H1 (cell line): ENCODE measurements at regions not wholly inside any gene's neighbourhood (a gene's known extent, or its start where the extent isn't known, plus 50 kb on each side); places are given as distances from the start of the nearest gene placed in this dataset.

ENCODE experiments used
- CTCF ChIA-PET: fragments of 300-600 bp; sonication (Branson Sonifier 250); formaldehyde crosslinking; loops from one replicate; lab custom pipeline; 2021; ENCODE audit not compliant: partially characterized antibody; lab: Charles Lee
- POLR2A ChIA-PET: fragments of 300-600 bp; sonication (Branson Sonifier 250); formaldehyde crosslinking; loops from one replicate; lab custom pipeline; 2021; ENCODE audit warnings: inconsistent platforms; ENCODE audit not compliant: partially characterized antibody; lab: Charles Lee
- DNase-seq, 2 experiments: peaks; one replicate each; pipeline versions ENCODE4 v3.0.0 to v3.0.0-alpha.2; 2010 to 2022; ENCODE audit warnings: low spot score in 2 of 2, low read depth in 1 of 2, mixed read lengths in 1 of 2
- FAIRE-seq: peaks from 2 replicates; lab custom pipeline; 2011; peaks lifted over from hg19 to GRCh38; lab: Jason Lieb, UNC
- H2AFZ ChIP-seq: 2 replicates; pipeline ENCODE4 v1.8.1; 2012; ENCODE audit warnings: low read length, inconsistent platforms
- H2AK5ac ChIP-seq: 2 replicates; pipeline ENCODE4 v1.6.1; 2013; ENCODE audit warnings: low read depth, low read length
- H2BK120ac ChIP-seq: replicated peaks from 2 replicates; pipeline ENCODE3; 2013; ENCODE audit warnings: low read depth, low read length, inconsistent platforms
- H2BK12ac ChIP-seq: 2 replicates; pipeline ENCODE4 v1.6.1; 2013; ENCODE audit warnings: low read depth, low read length
- H2BK15ac ChIP-seq: 2 replicates; pipeline ENCODE4 v1.6.1; 2013; ENCODE audit warnings: low read length
- H2BK20ac ChIP-seq: 2 replicates; pipeline ENCODE4 v1.6.1; 2013; ENCODE audit warnings: low read length
- H2BK5ac ChIP-seq: 2 replicates; pipeline ENCODE4 v1.6.1; 2013; ENCODE audit warnings: low read depth, low read length
- H3K14ac ChIP-seq: 2 replicates; pipeline ENCODE4 v1.6.1; 2013; ENCODE audit warnings: inconsistent platforms; ENCODE audit not compliant: insufficient read length
- H3K18ac ChIP-seq: 2 replicates; pipeline ENCODE4 v1.6.1; 2013; ENCODE audit warnings: low read length; ENCODE audit errors: extremely low read depth
- H3K23ac ChIP-seq: 2 replicates; pipeline ENCODE4 v1.6.1; 2013; ENCODE audit warnings: inconsistent platforms; ENCODE audit not compliant: insufficient read length
- H3K23me2 ChIP-seq: 2 replicates; pipeline ENCODE4 v1.6.1; 2013; ENCODE audit warnings: low read depth, low read length
- H3K27ac ChIP-seq: 2 replicates; pipeline ENCODE4 v1.6.1; 2011; ENCODE audit warnings: low read depth, low read length, inconsistent platforms
- H3K27me3 ChIP-seq, 4 experiments: replicated peaks in 1 of 4; 1 replicate in 1 of 4; 2 replicates in 3 of 4; pipeline versions ENCODE4 v1.6.1 to v1.8.1; 2011 to 2013; ENCODE audit warnings: low read length in 3 of 4, mild to moderate bottlenecking in 3 of 4, inconsistent platforms in 2 of 4, mixed read lengths in 2 of 4, moderate library complexity in 1 of 4; ENCODE audit not compliant: control insufficient read depth in 3 of 4, insufficient read depth in 3 of 4; ENCODE audit errors: extremely low read depth in 1 of 4
- H3K36me3 ChIP-seq, 4 experiments: 2 replicates each; pipeline versions ENCODE4 v1.6.1 to v1.8.1; 2011 to 2013; ENCODE audit warnings: mild to moderate bottlenecking in 4 of 4, low read length in 3 of 4, moderate library complexity in 2 of 4, control low read depth in 1 of 4, inconsistent platforms in 1 of 4; ENCODE audit not compliant: insufficient read depth in 4 of 4, control insufficient read depth in 2 of 4
- H3K4ac ChIP-seq: replicated peaks from 2 replicates; pipeline ENCODE3; 2013; ENCODE audit warnings: low read length, low read depth, mixed read lengths, inconsistent platforms; ENCODE audit not compliant: insufficient read length
- H3K4me1 ChIP-seq, 4 experiments: replicated peaks in 1 of 4; 1 replicate in 1 of 4; 2 replicates in 3 of 4; pipeline versions ENCODE4 v1.6.1 to v1.8.1; 2011 to 2013; ENCODE audit warnings: low read length in 3 of 4, inconsistent platforms in 2 of 4, mixed read lengths in 1 of 4; ENCODE audit not compliant: insufficient read depth in 4 of 4, control insufficient read depth in 3 of 4
- H3K4me2 ChIP-seq, 2 experiments: 2 replicates each; pipeline versions ENCODE4 v1.6.1 to v1.8.1; 2011 to 2013; ENCODE audit warnings: low read depth in 2 of 2, low read length in 2 of 2, control low read depth in 1 of 2, inconsistent platforms in 1 of 2, mild to moderate bottlenecking in 1 of 2; ENCODE audit not compliant: insufficient read depth in 1 of 2
- H3K4me3 ChIP-seq, 4 experiments: fragments of 200-600, 300-600 bp in 1 of 4; sonication (generic), shearing (Covaris generic), sonication (Bioruptor Twin) in 1 of 4; 2 replicates each; pipeline versions ENCODE4 v1.5.1 to v1.8.1; 2011 to 2016; ENCODE audit warnings: low read length in 4 of 4, low read depth in 3 of 4, control low read depth in 2 of 4, inconsistent platforms in 2 of 4, mild to moderate bottlenecking in 2 of 4, mixed read lengths in 1 of 4, moderate library complexity in 1 of 4; ENCODE audit not compliant: insufficient read depth in 2 of 4; ENCODE audit errors: extremely low read depth in 1 of 4
- H3K56ac ChIP-seq: replicated peaks from 2 replicates; pipeline ENCODE3; 2013; ENCODE audit warnings: low read depth, mild to moderate bottlenecking, mixed read lengths, low read length, inconsistent platforms; ENCODE audit not compliant: insufficient read length
- H3K79me1 ChIP-seq: 2 replicates; pipeline ENCODE4 v1.6.1; 2013; ENCODE audit warnings: low read depth, low read length, control low read depth
- H3K79me2 ChIP-seq, 2 experiments: 2 replicates each; pipeline versions ENCODE4 v1.6.1 to v1.8.1; 2012 to 2013; ENCODE audit warnings: low read length in 2 of 2, mild to moderate bottlenecking in 2 of 2, inconsistent platforms in 1 of 2; ENCODE audit not compliant: insufficient read depth in 2 of 2, control insufficient read depth in 1 of 2
- H3K9ac ChIP-seq, 4 experiments: replicated peaks in 1 of 4; 1 replicate in 1 of 4; 2 replicates in 3 of 4; pipeline versions ENCODE4 v1.6.1 to v1.8.1; 2011 to 2013; ENCODE audit warnings: low read depth in 3 of 4, low read length in 3 of 4, control low read depth in 2 of 4, mild to moderate bottlenecking in 2 of 4, moderate library complexity in 2 of 4, inconsistent platforms in 1 of 4; ENCODE audit errors: extremely low read depth in 1 of 4
- H3K9me3 ChIP-seq, 2 experiments: 2 replicates each; pipeline versions ENCODE4 v1.6.1 to v1.8.1; 2012 to 2013; ENCODE audit warnings: mild to moderate bottlenecking in 2 of 2, moderate library complexity in 2 of 2, control low read depth in 1 of 2, inconsistent platforms in 1 of 2, low read depth in 1 of 2, low read length in 1 of 2, mixed read lengths in 1 of 2; ENCODE audit not compliant: insufficient read depth in 2 of 2
- H4K20me1 ChIP-seq, 2 experiments: replicated peaks in 1 of 2; 2 replicates each; pipeline versions ENCODE3 to v1.8.1; 2011 to 2013; ENCODE audit warnings: inconsistent platforms in 2 of 2, low read length in 2 of 2, mild to moderate bottlenecking in 1 of 2; ENCODE audit not compliant: insufficient read depth in 2 of 2, control insufficient read depth in 1 of 2
- H4K5ac ChIP-seq: 2 replicates; pipeline ENCODE4 v1.6.1; 2013; ENCODE audit warnings: low read length, low read depth, mixed read lengths, inconsistent platforms; ENCODE audit not compliant: insufficient read length
- H4K8ac ChIP-seq: 2 replicates; pipeline ENCODE4 v1.8.0; 2013; ENCODE audit warnings: mild to moderate bottlenecking, moderate library complexity, low read length, inconsistent platforms; ENCODE audit not compliant: insufficient read depth; ENCODE audit errors: extremely low read depth
- H4K91ac ChIP-seq: replicated peaks from 2 replicates; pipeline ENCODE3; 2013; ENCODE audit warnings: low read length, mixed read lengths, inconsistent platforms; ENCODE audit not compliant: insufficient read length
- CHD2 ChIP-seq: IDR thresholded peaks from 2 replicates; pipeline ENCODE4 v1.6.1; 2012; ENCODE audit warnings: low read length, improper control_type of control experiment
- WGBS, 2 experiments: shearing (Covaris generic) in 1 of 2; methylation state at CpG; one replicate each; pipeline versions ENCODE4 v1.1.6 to v1.1.7; 2013 to 2015; ENCODE audit warnings: low lambda C conversion rate in 2 of 2, mixed read lengths in 2 of 2, inconsistent platforms in 1 of 2, low coverage in 1 of 2, missing lambda C conversion rate in 1 of 2; ENCODE audit not compliant: insufficient replicate concordance in 2 of 2, insufficient coverage in 1 of 2, insufficient read length in 1 of 2; ENCODE audit errors: extremely low coverage in 1 of 2, missing lambda C conversion rate in 1 of 2; 5-methylcytosine and 5-hydroxymethylcytosine counted together
- TF ChIP-seq, protein P1 (sequence below), 3 experiments: IDR thresholded peaks; 1 replicate in 2 of 3; 2 replicates in 1 of 3; pipeline versions ENCODE4 v1.5.1 to v1.6.1; 2011; ENCODE audit warnings: low read length in 3 of 3, mild to moderate bottlenecking in 3 of 3, inconsistent platforms in 2 of 3, low read depth in 1 of 3, moderate library complexity in 1 of 3; ENCODE audit not compliant: insufficient read depth in 1 of 3; ENCODE audit errors: control extremely low read depth in 1 of 3

DNA sequence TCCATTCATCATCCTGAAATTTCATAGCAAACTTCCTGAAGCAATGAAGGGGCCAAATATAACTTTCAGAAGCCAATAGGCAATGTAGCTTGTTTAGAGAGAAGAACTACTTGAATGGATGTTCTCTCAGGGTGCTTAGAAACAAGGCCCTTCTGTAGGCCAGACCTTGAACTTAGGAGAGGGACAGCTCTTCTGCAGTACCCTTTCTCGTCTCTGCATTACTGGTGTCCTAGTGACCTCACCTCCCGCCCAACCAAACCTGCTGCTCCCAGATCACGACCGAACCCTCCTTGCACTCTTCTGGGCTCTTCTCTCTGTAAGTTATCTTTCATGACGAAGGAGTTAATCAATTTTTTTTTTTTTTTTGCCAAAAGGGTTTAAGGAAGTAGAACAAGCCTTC, 543.9 kb downstream of the TDRD15 start:
- no peak overlapping the region for H3K14ac ChIP-seq
- peak overlapping the region in 1 of 4 experiments; percentile 2; a peak in 1 of 8 replicates for H3K4me3 ChIP-seq
- no peaks in the 10 kb centered on the region; a peak in 1 of 8 replicates for H3K36me3 ChIP-seq
- ChIA-PET POLR2A (interaction anchor here (0.6 kb wide), 1 partner anchor 569 kb away, joined by 4 read pairs; no protein-coding TSS in a partner anchor), CTCF (no interaction called here)
- H2BK15ac ChIP-seq, result no peak overlapping the region
- no peak overlapping the region for H3K27ac ChIP-seq
- H3K23me2 ChIP-seq, result no peaks in the 10 kb centered on the region
- H4K20me1 ChIP-seq, result no peaks in the 10 kb centered on the region
- H3K9me3 ChIP-seq, result no peaks in the 10 kb centered on the region
- no peak overlapping the region for H2AFZ ChIP-seq
- no peak overlapping the region for H3K23ac ChIP-seq
- H2BK20ac ChIP-seq, result no peak overlapping the region
- no peak overlapping the region; the same call in 1 of the 2 replicates for H3K18ac ChIP-seq
- no peak overlapping the region for H2BK12ac ChIP-seq
- no peak overlapping the region for H4K8ac ChIP-seq
- no peaks in the 10 kb centered on the region for H3K79me1 ChIP-seq
- H4K5ac ChIP-seq, result no peak overlapping the region
- H2BK5ac ChIP-seq, result no peak overlapping the region
- no peak overlapping the region for H3K4ac ChIP-seq
- DNase-seq (no peak), FAIRE-seq (no peak)
- no peak overlapping the region for H3K9ac ChIP-seq
- peak overlapping the region; percentile 21 for H2BK120ac ChIP-seq
- 75% methylated on average over 5 of the region's 5 CpGs; no CpG with 5 or more reads in 1 of the 2 experiments for WGBS, 2 experiments
- H4K91ac ChIP-seq, result peak overlapping the region; percentile 55
- no peak overlapping the region for H3K56ac ChIP-seq
- no peak overlapping the region for H3K4me2 ChIP-seq
- peaks cover 0 to 6% (median 0%) of the 10 kb centered on the region in 4 experiments; a peak in 2 of 7 replicates for H3K4me1 ChIP-seq
- no peak overlapping the region for H2AK5ac ChIP-seq
- H3K79me2 ChIP-seq, result no peaks in the 10 kb centered on the region
- H3K27me3 ChIP-seq, result no peaks in the 10 kb centered on the region
- no peak for TF ChIP-seq CHD2
- TF ChIP-seq, protein P1, sequence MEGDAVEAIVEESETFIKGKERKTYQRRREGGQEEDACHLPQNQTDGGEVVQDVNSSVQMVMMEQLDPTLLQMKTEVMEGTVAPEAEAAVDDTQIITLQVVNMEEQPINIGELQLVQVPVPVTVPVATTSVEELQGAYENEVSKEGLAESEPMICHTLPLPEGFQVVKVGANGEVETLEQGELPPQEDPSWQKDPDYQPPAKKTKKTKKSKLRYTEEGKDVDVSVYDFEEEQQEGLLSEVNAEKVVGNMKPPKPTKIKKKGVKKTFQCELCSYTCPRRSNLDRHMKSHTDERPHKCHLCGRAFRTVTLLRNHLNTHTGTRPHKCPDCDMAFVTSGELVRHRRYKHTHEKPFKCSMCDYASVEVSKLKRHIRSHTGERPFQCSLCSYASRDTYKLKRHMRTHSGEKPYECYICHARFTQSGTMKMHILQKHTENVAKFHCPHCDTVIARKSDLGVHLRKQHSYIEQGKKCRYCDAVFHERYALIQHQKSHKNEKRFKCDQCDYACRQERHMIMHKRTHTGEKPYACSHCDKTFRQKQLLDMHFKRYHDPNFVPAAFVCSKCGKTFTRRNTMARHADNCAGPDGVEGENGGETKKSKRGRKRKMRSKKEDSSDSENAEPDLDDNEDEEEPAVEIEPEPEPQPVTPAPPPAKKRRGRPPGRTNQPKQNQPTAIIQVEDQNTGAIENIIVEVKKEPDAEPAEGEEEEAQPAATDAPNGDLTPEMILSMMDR (IDR thresholded peaks at IDR 0.05; ENCODE audit: control extremely low read depth in 1 of 3, insufficient read depth in 1 of 3, low read depth in 1 of 3, low read length in 3 of 3), result no peak
